Tibial nerve (tissue), 3 donors: ENCODE measurements at regions not wholly inside any gene's neighbourhood (a gene's known extent, or its start where the extent isn't known, plus 50 kb on each side); places are given as distances from the start of the nearest gene placed in this dataset.

Experiments used
- POLR2A ChIP-seq, 2 donors: fragments of 450-650 bp; IDR thresholded peaks; one replicate each; pipeline ENCODE4 v1.6.1; 2017; ENCODE audit warnings: antibody characterized with exemption in 2 of 2, mild to moderate bottlenecking in 2 of 2, moderate library complexity in 2 of 2
- TF ChIP-seq, protein P1 (sequence below), 5 experiments: fragments of 200-600 bp in 3 of 5; fragments of 450-650 bp in 2 of 5; sonication (generic) in 3 of 5; IDR thresholded peaks; one replicate each; pipeline ENCODE4 v1.5.1; 2016 to 2019; ENCODE audit warnings: antibody characterized with exemption in 5 of 5, mild to moderate bottlenecking in 3 of 5, moderate library complexity in 2 of 5

DNA sequence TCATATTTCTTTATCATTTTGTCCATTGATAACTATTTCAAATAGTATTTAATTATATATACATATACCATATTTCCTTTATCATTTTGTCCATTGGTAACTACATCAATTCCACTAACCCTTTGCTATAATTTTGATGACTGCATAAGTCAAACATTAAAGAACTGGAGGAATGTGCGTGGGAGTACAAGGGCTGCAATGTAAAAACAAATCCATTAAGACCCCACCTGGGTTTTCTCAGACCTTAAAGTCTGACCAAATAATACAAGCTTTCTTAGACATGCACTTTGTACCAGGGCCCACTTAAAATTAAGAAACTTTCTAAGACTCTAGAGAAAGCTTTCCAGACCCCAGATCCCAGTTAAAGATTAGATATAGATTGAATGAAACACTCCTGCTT lies 1622.4 kb upstream of the PCDH10 start:
- TF ChIP-seq, protein P1, sequence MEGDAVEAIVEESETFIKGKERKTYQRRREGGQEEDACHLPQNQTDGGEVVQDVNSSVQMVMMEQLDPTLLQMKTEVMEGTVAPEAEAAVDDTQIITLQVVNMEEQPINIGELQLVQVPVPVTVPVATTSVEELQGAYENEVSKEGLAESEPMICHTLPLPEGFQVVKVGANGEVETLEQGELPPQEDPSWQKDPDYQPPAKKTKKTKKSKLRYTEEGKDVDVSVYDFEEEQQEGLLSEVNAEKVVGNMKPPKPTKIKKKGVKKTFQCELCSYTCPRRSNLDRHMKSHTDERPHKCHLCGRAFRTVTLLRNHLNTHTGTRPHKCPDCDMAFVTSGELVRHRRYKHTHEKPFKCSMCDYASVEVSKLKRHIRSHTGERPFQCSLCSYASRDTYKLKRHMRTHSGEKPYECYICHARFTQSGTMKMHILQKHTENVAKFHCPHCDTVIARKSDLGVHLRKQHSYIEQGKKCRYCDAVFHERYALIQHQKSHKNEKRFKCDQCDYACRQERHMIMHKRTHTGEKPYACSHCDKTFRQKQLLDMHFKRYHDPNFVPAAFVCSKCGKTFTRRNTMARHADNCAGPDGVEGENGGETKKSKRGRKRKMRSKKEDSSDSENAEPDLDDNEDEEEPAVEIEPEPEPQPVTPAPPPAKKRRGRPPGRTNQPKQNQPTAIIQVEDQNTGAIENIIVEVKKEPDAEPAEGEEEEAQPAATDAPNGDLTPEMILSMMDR (IDR thresholded peaks at IDR 0.05): no peak
- no peak for TF ChIP-seq POLR2A (IDR thresholded peaks at IDR 0.05)
